K562 (cell line): ENCODE measurements at regions not wholly inside any gene's neighbourhood (a gene's known extent, or its start where the extent isn't known, plus 50 kb on each side); places are given as distances from the start of the nearest gene placed in this dataset.

ENCODE experiments used
- ATAC-seq: fragments of 200-7000 bp; cut with Tn5 transposase; 3 replicates; pipeline ENCODE4 v1.9.1; 2020; ENCODE audit warnings: moderate library complexity
- BruUV-seq: library from RNA; stranded (reverse); fragments of 400-500 nt; replicated peaks from 2 replicates; lab custom pipeline; 2021; lab: Mats Ljungman, UMichigan
- CTCF ChIA-PET: fragments of 300-600 bp; formaldehyde crosslinking; extraction: SDS; loops from one replicate; lab custom pipeline; 2021; ENCODE audit warnings: low intra/inter-chr PET ratio; lab: Yijun Ruan, JAX
- POLR2A ChIA-PET: fragments of 300-600, 350-650 bp; sonication (Branson Sonifier 250); formaldehyde crosslinking; extraction: SDS; loops from one replicate; lab custom pipeline; 2021; ENCODE audit warnings: antibody characterized with exemption, inconsistent platforms; lab: Yijun Ruan, JAX
- DNase-seq, 4 experiments: peaks; one replicate each; pipeline versions ENCODE4 v3.0.0 to v3.0.0-alpha.2; 2011 to 2018; ENCODE audit warnings: low spot score in 3 of 4, mixed read lengths in 3 of 4; ENCODE audit errors: extremely low read depth in 1 of 4
- FAIRE-seq: peaks from 2 replicates; lab custom pipeline; 2011; peaks lifted over from hg19 to GRCh38; lab: Jason Lieb, UNC
- H2AFZ ChIP-seq: 2 replicates; pipeline ENCODE4 v1.6.0; 2011; ENCODE audit warnings: low read depth, low read length, control low read depth, inconsistent platforms
- H3K27ac ChIP-seq: fragments of 200-600 bp; 3 replicates; pipeline ENCODE4 v1.8.0; 2011; ENCODE audit warnings: low read depth, mild to moderate bottlenecking, control low read depth, inconsistent platforms, low read length, moderate library complexity, mixed read lengths; ENCODE audit errors: extremely low read depth
- H3K27me3 ChIP-seq, 2 experiments: fragments of 300-600 bp in 1 of 2; 2 replicates in 1 of 2; 3 replicates in 1 of 2; pipeline versions ENCODE4 v1.6.0 to v1.8.0; 2011; ENCODE audit warnings: inconsistent platforms in 2 of 2, low read length in 2 of 2, mild to moderate bottlenecking in 1 of 2, mixed read lengths in 1 of 2, moderate library complexity in 1 of 2; ENCODE audit not compliant: control insufficient read depth in 2 of 2, insufficient read depth in 2 of 2
- H3K36me3 ChIP-seq: fragments of 300-600 bp; 3 replicates; pipeline ENCODE4 v1.8.0; 2011; ENCODE audit warnings: mild to moderate bottlenecking, low read length, inconsistent platforms; ENCODE audit not compliant: control insufficient read depth, insufficient read depth
- H3K4me1 ChIP-seq, 2 experiments: fragments of 200-600 bp in 1 of 2; replicated peaks in 1 of 2; 2 replicates in 1 of 2; 3 replicates in 1 of 2; pipeline versions ENCODE4 v1.5.1 to v1.8.0; 2011; ENCODE audit warnings: inconsistent platforms in 2 of 2, low read length in 2 of 2, mild to moderate bottlenecking in 1 of 2, mixed read lengths in 1 of 2, moderate library complexity in 1 of 2; ENCODE audit not compliant: control insufficient read depth in 2 of 2, insufficient read depth in 2 of 2
- H3K4me2 ChIP-seq: 2 replicates; pipeline ENCODE4 v1.6.1; 2011; ENCODE audit warnings: low read length, control low read depth, inconsistent platforms, mixed read lengths; ENCODE audit not compliant: insufficient read depth
- H3K4me3 ChIP-seq: fragments of 200-600 bp; sonication (generic), shearing (Covaris generic); 2 replicates; pipeline ENCODE4 v1.5.1; 2016; ENCODE audit warnings: control low read depth, inconsistent platforms
- H3K79me2 ChIP-seq: fragments of 200-600 bp; 3 replicates; pipeline ENCODE4 v1.8.0; 2011; ENCODE audit warnings: low read length, inconsistent platforms; ENCODE audit not compliant: control insufficient read depth, insufficient read depth
- H3K9ac ChIP-seq, 2 experiments: 2 replicates each; pipeline versions ENCODE4 v1.6.0 to v1.6.1; 2011; ENCODE audit warnings: low read depth in 2 of 2, low read length in 2 of 2, control low read depth in 1 of 2, inconsistent platforms in 1 of 2, mild to moderate bottlenecking in 1 of 2, mixed read lengths in 1 of 2; ENCODE audit not compliant: insufficient read depth in 1 of 2
- H3K9me1 ChIP-seq: one replicate; pipeline ENCODE4 v1.6.0; 2011; ENCODE audit warnings: inconsistent platforms, mild to moderate bottlenecking, low read length, moderate library complexity; ENCODE audit not compliant: control insufficient read depth, insufficient read depth
- H3K9me3 ChIP-seq: replicated peaks from 2 replicates; pipeline ENCODE4 v1.5.1; 2011; ENCODE audit warnings: low read depth, low read length, inconsistent platforms; ENCODE audit not compliant: control insufficient read depth, insufficient read depth
- H4K20me1 ChIP-seq: replicated peaks from 2 replicates; pipeline ENCODE4 v1.6.1; 2011; ENCODE audit warnings: low read length, inconsistent platforms, mixed read lengths; ENCODE audit not compliant: control insufficient read depth, insufficient read depth
- CCNT2 ChIP-seq: IDR thresholded peaks from 2 replicates; pipeline ENCODE4 v1.6.1; 2011; ENCODE audit warnings: borderline replicate concordance, low read depth, mild to moderate bottlenecking, moderate library complexity, mixed read lengths, low read length; ENCODE audit not compliant: insufficient read length; ENCODE audit errors: extremely low read depth
- FOS ChIP-seq: IDR thresholded peaks from 3 replicates; pipeline ENCODE4 v1.6.1; 2011; ENCODE audit not compliant: insufficient read length; ENCODE audit errors: extremely low read depth
- GABPA ChIP-seq: fragments of 200-800 bp; sonication (Bioruptor generic); conservative IDR thresholded peaks from 2 replicates; pipeline ENCODE4 v1.6.1; 2016; ENCODE audit warnings: low read depth, missing genetic modification characterization, missing compliant biosample characterization
- MCM3 ChIP-seq: fragments of 450-650 bp; IDR thresholded peaks from 2 replicates; pipeline ENCODE4 v1.6.1; 2016
- POLR3G ChIP-seq: IDR thresholded peaks from 2 replicates; pipeline ENCODE4 v1.6.1; 2011; ENCODE audit not compliant: insufficient read length, insufficient replicate concordance; ENCODE audit errors: extremely low read depth
- TAL1 ChIP-seq: fragments of 450-650 bp; IDR thresholded peaks from 2 replicates; pipeline ENCODE4 v1.6.1; 2016; ENCODE audit warnings: mild to moderate bottlenecking
- TARDBP ChIP-seq: fragments of 450-650 bp; IDR thresholded peaks from 2 replicates; pipeline ENCODE4 v1.6.1; 2016
- ZNF239 ChIP-seq: fragments of 250-450 bp; sonication (Bioruptor Pico); IDR thresholded peaks from 2 replicates; pipeline ENCODE4 v1.4.0; 2020; ENCODE audit warnings: mild to moderate bottlenecking
- ZNF507 ChIP-seq: conservative IDR thresholded peaks from 2 replicates; pipeline ENCODE4 v1.6.1; 2017; ENCODE audit warnings: missing genetic modification characterization, missing compliant biosample characterization
- ZNF695 ChIP-seq: fragments of 450-650 bp; formaldehyde crosslinking; IDR thresholded peaks from 2 replicates; pipeline ENCODE4 v1.4.0; 2020; ENCODE audit warnings: mild to moderate bottlenecking, moderate library complexity
- ZSCAN29 ChIP-seq: fragments of 450-650 bp; IDR thresholded peaks from 2 replicates; pipeline ENCODE4 v1.6.1; 2017
- in situ Hi-C: fragments of 300-500 bp; cut with MboI; formaldehyde crosslinking; loops from 4 replicates; pipeline ENCODE4 v1.15.0; 2018; ENCODE audit warnings: inconsistent platforms, mixed read lengths
- intact Hi-C: fragments of 100-400 bp; cut with micrococcal nuclease; formaldehyde crosslinking; loops from 2 replicates; pipeline ENCODE4 v1.14.2; 2022
- TF ChIP-seq, protein P1 (sequence below): sonication (generic); IDR thresholded peaks from 2 replicates; pipeline ENCODE4 v1.6.1; 2016

DNA sequence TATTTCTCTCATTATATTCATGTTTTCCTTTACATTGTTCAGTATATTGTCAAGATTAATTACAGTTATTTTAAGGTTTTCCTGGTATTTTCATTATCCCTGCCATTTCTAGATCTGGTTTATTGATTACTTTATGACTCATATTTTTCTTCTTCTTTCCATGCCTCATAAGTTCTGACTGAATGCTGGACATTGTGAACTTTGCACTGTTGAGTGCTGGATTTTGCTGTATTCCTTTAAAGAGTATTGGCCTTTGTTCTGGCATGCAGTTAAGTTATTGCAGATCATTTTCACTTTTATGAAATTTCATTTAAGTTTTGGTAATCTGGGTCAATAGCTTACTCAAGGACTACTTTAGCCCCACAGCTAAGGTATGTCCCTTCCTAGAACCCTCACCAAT, 73.1 kb downstream of the KLF6 start:
- no peak overlapping the region for H3K4me2 ChIP-seq
- H3K27ac ChIP-seq, result no peak overlapping the region
- in situ Hi-C loops, result no loop called here
- peaks cover 2 to 9% of the 10 kb centered on the region in 2 experiments; a peak in 3 of 5 replicates for H3K27me3 ChIP-seq
- H3K9ac ChIP-seq, result no peak overlapping the region
- ATAC-seq (no peak), FAIRE-seq (no peak), DNase-seq (no peak)
- no peak overlapping the region for H2AFZ ChIP-seq
- no peaks in the 10 kb centered on the region for H3K79me2 ChIP-seq
- H3K36me3 ChIP-seq, result no peaks in the 10 kb centered on the region
- no peaks in the 10 kb centered on the region for H3K9me1 ChIP-seq
- H3K4me3 ChIP-seq, result no peak overlapping the region
- BruUV-seq, result no TSS peak
- intact Hi-C loops, result no loop called here
- no peak for TF ChIP-seq ZSCAN29
- no peak for TF ChIP-seq TAL1
- TF ChIP-seq POLR3G, result no peak
- TF ChIP-seq, protein P1, sequence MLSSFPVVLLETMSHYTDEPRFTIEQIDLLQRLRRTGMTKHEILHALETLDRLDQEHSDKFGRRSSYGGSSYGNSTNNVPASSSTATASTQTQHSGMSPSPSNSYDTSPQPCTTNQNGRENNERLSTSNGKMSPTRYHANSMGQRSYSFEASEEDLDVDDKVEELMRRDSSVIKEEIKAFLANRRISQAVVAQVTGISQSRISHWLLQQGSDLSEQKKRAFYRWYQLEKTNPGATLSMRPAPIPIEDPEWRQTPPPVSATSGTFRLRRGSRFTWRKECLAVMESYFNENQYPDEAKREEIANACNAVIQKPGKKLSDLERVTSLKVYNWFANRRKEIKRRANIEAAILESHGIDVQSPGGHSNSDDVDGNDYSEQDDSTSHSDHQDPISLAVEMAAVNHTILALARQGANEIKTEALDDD, result no peak
- no peak for TF ChIP-seq CCNT2
- no peak for TF ChIP-seq FOS
- no peak for TF ChIP-seq GABPA
- TF ChIP-seq ZNF507, result no peak
- TF ChIP-seq ZNF239 (CRISPR knock-in tag), result no peak
- TF ChIP-seq TARDBP, result no peak
- no peak for TF ChIP-seq ZNF695
- no peak for TF ChIP-seq MCM3
- no peaks in the 10 kb centered on the region for H4K20me1 ChIP-seq
- no peaks in the 10 kb centered on the region for H3K9me3 ChIP-seq
- CTCF ChIA-PET, result no interaction called here
- H3K4me1 ChIP-seq, result peaks cover 0 to 10% of the 10 kb centered on the region in 2 experiments; a peak in 3 of 5 replicates
- POLR2A ChIA-PET, result interaction anchor here (1.0 kb wide), 1 partner anchor 10 kb away, joined by 4 read pairs; no protein-coding TSS in a partner anchor
